PFSK-1 (cell line): ENCODE measurements at regions not wholly inside any gene's neighbourhood (a gene's known extent, or its start where the extent isn't known, plus 50 kb on each side); places are given as distances from the start of the nearest gene placed in this dataset.

Source experiments
- FOXP2 ChIP-seq: optimal IDR thresholded peaks from 2 replicates; pipeline ENCODE3; 2011; ENCODE audit warnings: borderline replicate concordance, control low read depth, inconsistent platforms; ENCODE audit not compliant: insufficient read depth; ENCODE audit errors: extremely low read length, extremely low read depth
- POLR2AphosphoS5 ChIP-seq: IDR thresholded peaks from 2 replicates; pipeline ENCODE4 v1.6.1; 2012; ENCODE audit warnings: low read depth, mild to moderate bottlenecking, control low read depth, low read length, moderate library complexity
- SIN3A ChIP-seq: IDR thresholded peaks from 2 replicates; pipeline ENCODE4 v1.6.1; 2012; ENCODE audit warnings: mild to moderate bottlenecking, low read length, moderate library complexity, borderline replicate concordance; ENCODE audit not compliant: insufficient read depth
- TAF1 ChIP-seq: IDR thresholded peaks from 2 replicates; pipeline ENCODE4 v1.6.1; 2012; ENCODE audit warnings: low read length, control low read depth, borderline replicate concordance; ENCODE audit not compliant: insufficient read depth
- TF ChIP-seq, protein P1 (sequence below), 2 experiments: IDR thresholded peaks; 2 replicates each; pipeline versions ENCODE4 v1.6.1 to v1.8.0; 2011 to 2012; ENCODE audit warnings: low read depth in 2 of 2, low read length in 2 of 2, control low read depth in 1 of 2, inconsistent platforms in 1 of 2, mild to moderate bottlenecking in 1 of 2, moderate library complexity in 1 of 2; ENCODE audit not compliant: insufficient read depth in 1 of 2

DNA sequence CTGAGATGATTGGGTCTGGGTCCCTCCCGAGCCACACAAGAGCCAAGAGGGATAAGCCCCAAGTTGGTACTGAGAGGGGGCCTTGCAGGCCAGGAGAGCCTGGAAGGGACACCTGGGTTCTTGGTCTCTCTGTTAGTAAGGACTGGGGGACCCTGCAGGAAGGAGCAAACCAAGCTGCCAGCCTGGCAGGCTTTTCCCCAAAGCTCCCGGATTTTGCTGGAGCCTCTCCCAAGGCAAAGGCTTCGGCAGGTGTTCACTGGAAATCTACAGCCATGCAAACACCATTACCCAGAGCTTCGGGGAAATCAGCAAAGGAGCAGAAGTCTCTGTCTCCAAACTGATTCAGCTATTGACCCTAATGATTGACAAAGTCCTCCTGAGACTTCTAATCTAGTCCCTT, 527.9 kb downstream of the BUD13 start:
- TF ChIP-seq, protein P1, sequence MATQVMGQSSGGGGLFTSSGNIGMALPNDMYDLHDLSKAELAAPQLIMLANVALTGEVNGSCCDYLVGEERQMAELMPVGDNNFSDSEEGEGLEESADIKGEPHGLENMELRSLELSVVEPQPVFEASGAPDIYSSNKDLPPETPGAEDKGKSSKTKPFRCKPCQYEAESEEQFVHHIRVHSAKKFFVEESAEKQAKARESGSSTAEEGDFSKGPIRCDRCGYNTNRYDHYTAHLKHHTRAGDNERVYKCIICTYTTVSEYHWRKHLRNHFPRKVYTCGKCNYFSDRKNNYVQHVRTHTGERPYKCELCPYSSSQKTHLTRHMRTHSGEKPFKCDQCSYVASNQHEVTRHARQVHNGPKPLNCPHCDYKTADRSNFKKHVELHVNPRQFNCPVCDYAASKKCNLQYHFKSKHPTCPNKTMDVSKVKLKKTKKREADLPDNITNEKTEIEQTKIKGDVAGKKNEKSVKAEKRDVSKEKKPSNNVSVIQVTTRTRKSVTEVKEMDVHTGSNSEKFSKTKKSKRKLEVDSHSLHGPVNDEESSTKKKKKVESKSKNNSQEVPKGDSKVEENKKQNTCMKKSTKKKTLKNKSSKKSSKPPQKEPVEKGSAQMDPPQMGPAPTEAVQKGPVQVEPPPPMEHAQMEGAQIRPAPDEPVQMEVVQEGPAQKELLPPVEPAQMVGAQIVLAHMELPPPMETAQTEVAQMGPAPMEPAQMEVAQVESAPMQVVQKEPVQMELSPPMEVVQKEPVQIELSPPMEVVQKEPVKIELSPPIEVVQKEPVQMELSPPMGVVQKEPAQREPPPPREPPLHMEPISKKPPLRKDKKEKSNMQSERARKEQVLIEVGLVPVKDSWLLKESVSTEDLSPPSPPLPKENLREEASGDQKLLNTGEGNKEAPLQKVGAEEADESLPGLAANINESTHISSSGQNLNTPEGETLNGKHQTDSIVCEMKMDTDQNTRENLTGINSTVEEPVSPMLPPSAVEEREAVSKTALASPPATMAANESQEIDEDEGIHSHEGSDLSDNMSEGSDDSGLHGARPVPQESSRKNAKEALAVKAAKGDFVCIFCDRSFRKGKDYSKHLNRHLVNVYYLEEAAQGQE (IDR thresholded peaks at IDR 0.05; ENCODE audit: insufficient read depth in 1 of 2, low read depth in 2 of 2, low read length in 2 of 2) = no peak
- TF ChIP-seq POLR2AphosphoS5 = no peak
- TF ChIP-seq SIN3A = no peak
- no peak for TF ChIP-seq TAF1
- no peak for TF ChIP-seq FOXP2
